ENCODE measurements at regions not wholly inside any gene's neighbourhood (a gene's known extent, or its start where the extent isn't known, plus 50 kb on each side); places are given as distances from the start of the nearest gene placed in this dataset.

- no peaks in the 10 kb centered on the region for H3K36me3 ChIP-seq (ENCODE audit: control insufficient read depth in 4 of 4, insufficient read depth in 4 of 4, low read length in 3 of 4)
- H3K27me3 ChIP-seq (replicated peaks in 2 of 5; ENCODE audit: control insufficient read depth in 4 of 5, insufficient read depth in 5 of 5, low read length in 4 of 5), result no peaks in the 10 kb centered on the region
- H3K9me3 ChIP-seq (ENCODE audit: control extremely low read depth in 1 of 5, control insufficient read depth in 4 of 5, insufficient read depth in 2 of 5, low read depth in 1 of 5, low read length in 4 of 5), result peaks cover 0 to 7% (median 2%) of the 10 kb centered on the region in 5 experiments
- H3K4me3 ChIP-seq (ENCODE audit: control insufficient read depth in 1 of 7, extremely low read depth in 1 of 7, insufficient read depth in 4 of 7, low read depth in 2 of 7, low read length in 6 of 7), result no peak overlapping the region
- 67% methylated on average over 1 of the region's 2 CpGs for WGBS (ENCODE audit: insufficient coverage)
- no peak overlapping the region for H3K27ac ChIP-seq (ENCODE audit: insufficient read depth in 1 of 2, low read depth in 1 of 2, low read length in 2 of 2, poor library complexity in 1 of 2, severe bottlenecking in 2 of 2)
- no peak for DNase-seq
- ChIA-PET POLR2A (no interaction called here), CTCF (no interaction called here)
- no peaks in the 10 kb centered on the region for H3K4me1 ChIP-seq (ENCODE audit: control extremely low read depth in 1 of 4, control insufficient read depth in 4 of 4, insufficient read depth in 4 of 4, low read length in 3 of 4)
These were observed 172.0 kb upstream of the TP63 start for GRCh38 chr3:189459231-189459630.

GRCh38 chr3:189460511-189460910 lies 170.7 kb upstream of the TP63 start:
- CTCF ChIA-PET, result no interaction called here
- H3K4me1 ChIP-seq (ENCODE audit: control extremely low read depth in 1 of 4, control insufficient read depth in 4 of 4, insufficient read depth in 4 of 4, low read length in 3 of 4), result no peaks in the 10 kb centered on the region
- no peak overlapping the region for H3K4me3 ChIP-seq (ENCODE audit: control insufficient read depth in 1 of 7, extremely low read depth in 1 of 7, insufficient read depth in 4 of 7, low read depth in 2 of 7, low read length in 6 of 7)
- POLR2A ChIA-PET, result no interaction called here
- peaks cover 0 to 2% (median 0%) of the 10 kb centered on the region in 5 experiments for H3K9me3 ChIP-seq (ENCODE audit: control extremely low read depth in 1 of 5, control insufficient read depth in 4 of 5, insufficient read depth in 2 of 5, low read depth in 1 of 5, low read length in 4 of 5)
- no CpG with 5 or more reads among the region's 2 CpGs for WGBS (ENCODE audit: insufficient coverage)
- H3K36me3 ChIP-seq (ENCODE audit: control insufficient read depth in 4 of 4, insufficient read depth in 4 of 4, low read length in 3 of 4), result no peaks in the 10 kb centered on the region
- no peak overlapping the region for H3K27ac ChIP-seq (ENCODE audit: insufficient read depth in 1 of 2, low read depth in 1 of 2, low read length in 2 of 2, poor library complexity in 1 of 2, severe bottlenecking in 2 of 2)
- DNase-seq, result no peak
- no peaks in the 10 kb centered on the region for H3K27me3 ChIP-seq (replicated peaks in 2 of 5; ENCODE audit: control insufficient read depth in 4 of 5, insufficient read depth in 5 of 5, low read length in 4 of 5)

- Histone ChIP-seq H3K9me3 (ENCODE audit: control extremely low read depth in 1 of 5, control insufficient read depth in 4 of 5, insufficient read depth in 2 of 5, low read depth in 1 of 5, low read length in 4 of 5) (peaks cover 0 to 2% (median 0%) of the 10 kb centered on the region in 5 experiments), H3K4me1 (ENCODE audit: control extremely low read depth in 1 of 4, control insufficient read depth in 4 of 4, insufficient read depth in 4 of 4, low read length in 3 of 4) (no peaks in the 10 kb centered on the region), H3K36me3 (ENCODE audit: control insufficient read depth in 4 of 4, insufficient read depth in 4 of 4, low read length in 3 of 4) (no peaks in the 10 kb centered on the region), H3K27ac (ENCODE audit: insufficient read depth in 1 of 2, low read depth in 1 of 2, low read length in 2 of 2, poor library complexity in 1 of 2, severe bottlenecking in 2 of 2) (no peak overlapping the region), H3K4me3 (ENCODE audit: control insufficient read depth in 1 of 7, extremely low read depth in 1 of 7, insufficient read depth in 4 of 7, low read depth in 2 of 7, low read length in 6 of 7) (no peak overlapping the region), H3K27me3 (replicated peaks in 2 of 5; ENCODE audit: control insufficient read depth in 4 of 5, insufficient read depth in 5 of 5, low read length in 4 of 5) (no peaks in the 10 kb centered on the region)
- CTCF ChIA-PET, result no interaction called here
- POLR2A ChIA-PET, result no interaction called here
- WGBS (ENCODE audit: insufficient coverage), result no CpG with 5 or more reads among the region's 2 CpGs
- DNase-seq, result no peak
These were observed 166.4 kb upstream of the TP63 start for GRCh38 chr3:189464799-189465198.

- ChIA-PET CTCF (no interaction called here), POLR2A (no interaction called here)
- Histone ChIP-seq H3K27me3 (replicated peaks in 2 of 5; ENCODE audit: control insufficient read depth in 4 of 5, insufficient read depth in 5 of 5, low read length in 4 of 5) (no peaks in the 10 kb centered on the region), H3K36me3 (ENCODE audit: control insufficient read depth in 4 of 4, insufficient read depth in 4 of 4, low read length in 3 of 4) (no peaks in the 10 kb centered on the region), H3K4me3 (ENCODE audit: control insufficient read depth in 1 of 7, extremely low read depth in 1 of 7, insufficient read depth in 4 of 7, low read depth in 2 of 7, low read length in 6 of 7) (no peak overlapping the region), H3K9me3 (ENCODE audit: control extremely low read depth in 1 of 5, control insufficient read depth in 4 of 5, insufficient read depth in 2 of 5, low read depth in 1 of 5, low read length in 4 of 5) (peaks cover 0 to 2% (median 0%) of the 10 kb centered on the region in 5 experiments), H3K27ac (ENCODE audit: insufficient read depth in 1 of 2, low read depth in 1 of 2, low read length in 2 of 2, poor library complexity in 1 of 2, severe bottlenecking in 2 of 2) (no peak overlapping the region), H3K4me1 (ENCODE audit: control extremely low read depth in 1 of 4, control insufficient read depth in 4 of 4, insufficient read depth in 4 of 4, low read length in 3 of 4) (no peaks in the 10 kb centered on the region)
- DNase-seq, result no peak
- WGBS (ENCODE audit: insufficient coverage), result 86% methylated on average over 1 of the region's 2 CpGs
These were observed 165.2 kb upstream of the TP63 start for GRCh38 chr3:189466004-189466403.

GRCh38 chr3:189467451-189467850 lies 163.7 kb upstream of the TP63 start:
- no peak for DNase-seq
- H3K27me3 ChIP-seq (replicated peaks in 2 of 5; ENCODE audit: control insufficient read depth in 4 of 5, insufficient read depth in 5 of 5, low read length in 4 of 5), result no peaks in the 10 kb centered on the region
- H3K9me3 ChIP-seq (ENCODE audit: control extremely low read depth in 1 of 5, control insufficient read depth in 4 of 5, insufficient read depth in 2 of 5, low read depth in 1 of 5, low read length in 4 of 5), result peaks cover 0 to 2% (median 0%) of the 10 kb centered on the region in 5 experiments
- H3K4me1 ChIP-seq (ENCODE audit: control extremely low read depth in 1 of 4, control insufficient read depth in 4 of 4, insufficient read depth in 4 of 4, low read length in 3 of 4), result no peaks in the 10 kb centered on the region
- no peak overlapping the region for H3K27ac ChIP-seq (ENCODE audit: insufficient read depth in 1 of 2, low read depth in 1 of 2, low read length in 2 of 2, poor library complexity in 1 of 2, severe bottlenecking in 2 of 2)
- no peaks in the 10 kb centered on the region for H3K36me3 ChIP-seq (ENCODE audit: control insufficient read depth in 4 of 4, insufficient read depth in 4 of 4, low read length in 3 of 4)
- CTCF ChIA-PET, result no interaction called here
- POLR2A ChIA-PET, result no interaction called here
- no peak overlapping the region for H3K4me3 ChIP-seq (ENCODE audit: control insufficient read depth in 1 of 7, extremely low read depth in 1 of 7, insufficient read depth in 4 of 7, low read depth in 2 of 7, low read length in 6 of 7)
- 89% methylated on average over 2 of the region's 2 CpGs for WGBS (ENCODE audit: insufficient coverage)

GRCh38 chr3:189474944-189475343 lies 156.2 kb upstream of the TP63 start:
- ChIA-PET POLR2A (no interaction called here), CTCF (no interaction called here)
- H3K4me1 ChIP-seq (ENCODE audit: control extremely low read depth in 1 of 4, control insufficient read depth in 4 of 4, insufficient read depth in 4 of 4, low read length in 3 of 4), result no peaks in the 10 kb centered on the region
- DNase-seq, result no peak
- no CpG with 5 or more reads among the region's 2 CpGs for WGBS (ENCODE audit: insufficient coverage)
- H3K27me3 ChIP-seq (replicated peaks in 2 of 5; ENCODE audit: control insufficient read depth in 4 of 5, insufficient read depth in 5 of 5, low read length in 4 of 5), result peaks cover 0 to 2% (median 0%) of the 10 kb centered on the region in 5 experiments
- H3K27ac ChIP-seq (ENCODE audit: insufficient read depth in 1 of 2, low read depth in 1 of 2, low read length in 2 of 2, poor library complexity in 1 of 2, severe bottlenecking in 2 of 2), result no peak overlapping the region
- no peaks in the 10 kb centered on the region for H3K36me3 ChIP-seq (ENCODE audit: control insufficient read depth in 4 of 4, insufficient read depth in 4 of 4, low read length in 3 of 4)
- no peaks in the 10 kb centered on the region for H3K9me3 ChIP-seq (ENCODE audit: control extremely low read depth in 1 of 5, control insufficient read depth in 4 of 5, insufficient read depth in 2 of 5, low read depth in 1 of 5, low read length in 4 of 5)
- no peak overlapping the region for H3K4me3 ChIP-seq (ENCODE audit: control insufficient read depth in 1 of 7, extremely low read depth in 1 of 7, insufficient read depth in 4 of 7, low read depth in 2 of 7, low read length in 6 of 7)

- H3K27me3 ChIP-seq (replicated peaks in 2 of 5; ENCODE audit: control insufficient read depth in 4 of 5, insufficient read depth in 5 of 5, low read length in 4 of 5), result peaks cover 0 to 2% (median 0%) of the 10 kb centered on the region in 5 experiments
- H3K36me3 ChIP-seq (ENCODE audit: control insufficient read depth in 4 of 4, insufficient read depth in 4 of 4, low read length in 3 of 4), result no peaks in the 10 kb centered on the region
- no peaks in the 10 kb centered on the region for H3K4me1 ChIP-seq (ENCODE audit: control extremely low read depth in 1 of 4, control insufficient read depth in 4 of 4, insufficient read depth in 4 of 4, low read length in 3 of 4)
- H3K4me3 ChIP-seq (ENCODE audit: control insufficient read depth in 1 of 7, extremely low read depth in 1 of 7, insufficient read depth in 4 of 7, low read depth in 2 of 7, low read length in 6 of 7), result no peak overlapping the region
- H3K9me3 ChIP-seq (ENCODE audit: control extremely low read depth in 1 of 5, control insufficient read depth in 4 of 5, insufficient read depth in 2 of 5, low read depth in 1 of 5, low read length in 4 of 5), result peaks cover 0 to 3% (median 0%) of the 10 kb centered on the region in 5 experiments
- 98% methylated on average over 5 of the region's 5 CpGs for WGBS (ENCODE audit: insufficient coverage)
- ChIA-PET POLR2A (no interaction called here), CTCF (no interaction called here)
- no peak overlapping the region for H3K27ac ChIP-seq (ENCODE audit: insufficient read depth in 1 of 2, low read depth in 1 of 2, low read length in 2 of 2, poor library complexity in 1 of 2, severe bottlenecking in 2 of 2)
- no peak for DNase-seq
These were observed 153.6 kb upstream of the TP63 start for GRCh38 chr3:189477614-189478013.

Data from common myeloid progenitor, CD34-positive (primary cell).